ENCODE measurements at regions not wholly inside any gene's neighbourhood (a gene's known extent, or its start where the extent isn't known, plus 50 kb on each side); places are given as distances from the start of the nearest gene placed in this dataset.

GRCh38 chr12:85461127-85461526, 181.1 kb downstream of the ALX1 start:
- Histone ChIP-seq H3K36me3 (ENCODE audit: control insufficient read depth in 2 of 2, insufficient read depth in 1 of 2, low read length in 2 of 2) (no peaks in the 10 kb centered on the region), H3K9me3 (ENCODE audit: control insufficient read depth, insufficient read depth, low read depth, low read length) (no peaks in the 10 kb centered on the region), H3K27ac (ENCODE audit: extremely low read depth, low read depth, low read length) (no peak overlapping the region), H3K4me1 (ENCODE audit: control insufficient read depth, insufficient read depth, low read length) (no peaks in the 10 kb centered on the region), H3K4me3 (ENCODE audit: low read depth, low read length) (no peak overlapping the region)
- ChIA-PET CTCF (interaction anchor here (0.6 to 1.7 kb wide), 2 partner anchors 25 to 459 kb away, joined by 3 read pairs; no protein-coding TSS in a partner anchor), POLR2A (no interaction called here)
- no peak for TF ChIP-seq ZNF416 (tag by site-specific recombination; IDR thresholded peaks at IDR 0.05)
- no peak for TF ChIP-seq PATZ1 (tag by site-specific recombination; IDR thresholded peaks at IDR 0.05)
- no peak for TF ChIP-seq ZNF426 (tag by site-specific recombination; IDR thresholded peaks at IDR 0.05)
- TF ChIP-seq ZNF155 (tag by site-specific recombination; IDR thresholded peaks at IDR 0.05), result no peak
- no peak for TF ChIP-seq ZNF571 (tag by site-specific recombination; IDR thresholded peaks at IDR 0.05)
- no peak for TF ChIP-seq ZNF664 (tag by site-specific recombination; IDR thresholded peaks at IDR 0.05)
- TF ChIP-seq ZNF48 (tag by site-specific recombination; IDR thresholded peaks at IDR 0.05), result no peak
- no peak for TF ChIP-seq ZNF140 (tag by site-specific recombination; IDR thresholded peaks at IDR 0.05)
- no peak for TF ChIP-seq PRDM4 (tag by site-specific recombination; IDR thresholded peaks at IDR 0.05)
- TF ChIP-seq ZBTB20 (tag by site-specific recombination; IDR thresholded peaks at IDR 0.05), result no peak
- no peak for TF ChIP-seq ZNF18 (tag by site-specific recombination; IDR thresholded peaks at IDR 0.05)
- TF ChIP-seq GLIS2 (tag by site-specific recombination; IDR thresholded peaks at IDR 0.05), result no peak
- TF ChIP-seq TRIM28 (IDR thresholded peaks at IDR 0.05; ENCODE audit: borderline replicate concordance, low read length), result no peak
- no peak for TF ChIP-seq ZNF629 (tag by site-specific recombination; IDR thresholded peaks at IDR 0.05)
- no peak for TF ChIP-seq MYNN (tag by site-specific recombination; IDR thresholded peaks at IDR 0.05; ENCODE audit: borderline replicate concordance)

GRCh38 chr12:85462888-85463287, 182.9 kb downstream of the ALX1 start:
- POLR2A ChIA-PET, result no interaction called here
- H3K9me3 ChIP-seq (ENCODE audit: control insufficient read depth, insufficient read depth, low read depth, low read length), result no peaks in the 10 kb centered on the region
- H3K36me3 ChIP-seq (ENCODE audit: control insufficient read depth in 2 of 2, insufficient read depth in 1 of 2, low read length in 2 of 2), result no peaks in the 10 kb centered on the region
- CTCF ChIA-PET, result no interaction called here
- no peaks in the 10 kb centered on the region for H3K4me1 ChIP-seq (ENCODE audit: control insufficient read depth, insufficient read depth, low read length)
- no peak overlapping the region for H3K4me3 ChIP-seq (ENCODE audit: low read depth, low read length)
- no peak overlapping the region for H3K27ac ChIP-seq (ENCODE audit: extremely low read depth, low read depth, low read length)
- TF ChIP-seq ZBTB11 (tag by site-specific recombination; conservative IDR thresholded peaks at IDR 0.05; ENCODE audit: low read depth) (no peak), ZNF155 (tag by site-specific recombination; IDR thresholded peaks at IDR 0.05) (no peak), ZNF449 (tag by site-specific recombination; IDR thresholded peaks at IDR 0.05) (no peak), ZNF549 (tag by site-specific recombination; IDR thresholded peaks at IDR 0.05) (no peak), ZIC2 (tag by site-specific recombination; IDR thresholded peaks at IDR 0.05) (no peak), KLF10 (tag by site-specific recombination; IDR thresholded peaks at IDR 0.05) (no peak), ZNF391 (tag by site-specific recombination; IDR thresholded peaks at IDR 0.05; ENCODE audit: borderline replicate concordance, low read depth) (no peak), ZNF692 (tag by site-specific recombination; IDR thresholded peaks at IDR 0.05) (no peak), ZNF664 (tag by site-specific recombination; IDR thresholded peaks at IDR 0.05) (no peak), ZNF138 (tag by site-specific recombination; IDR thresholded peaks at IDR 0.05; ENCODE audit: borderline replicate concordance) (no peak), ZNF202 (tag by site-specific recombination; IDR thresholded peaks at IDR 0.05; ENCODE audit: borderline replicate concordance) (no peak)

Data from HEK293 (cell line).